Stimulated activated naive CD4-positive, alpha-beta T cell treated with Interleukin-2 at 50 U/mL for 16 hours (primary cell): ENCODE measurements at regions not wholly inside any gene's neighbourhood (a gene's known extent, or its start where the extent isn't known, plus 50 kb on each side); places are given as distances from the start of the nearest gene placed in this dataset.
"Not testable (repeated sequence)": the region's sequence is repeated elsewhere in the genome, so short reads cannot be mapped to it uniquely, and the experiment has no call there.

Experiments
- DNase-seq: peaks from one replicate; lab custom pipeline; 2025; lab: John Stamatoyannopoulos, UW

DNA sequence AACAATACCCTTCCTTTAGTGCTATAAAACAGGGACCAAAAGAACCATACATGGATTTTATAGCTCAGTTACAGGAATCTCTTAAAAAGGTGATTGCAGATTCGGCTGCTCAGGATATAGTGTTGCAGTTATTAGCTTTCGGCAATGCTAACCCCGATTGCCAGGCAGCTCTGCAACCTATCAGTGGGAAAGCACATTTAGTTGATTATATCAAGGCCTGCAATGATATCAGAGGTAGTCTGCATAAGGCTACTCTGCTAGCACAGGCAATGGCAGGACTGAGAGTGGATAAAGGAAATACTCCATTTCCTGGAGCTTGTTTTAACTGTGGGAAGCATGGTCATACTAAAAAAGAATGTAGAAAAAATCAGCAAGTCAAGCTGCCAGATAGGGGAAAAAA is 327.7 kb downstream of the REEP3 start:
- not testable (repeated sequence) for DNase-seq

GRCh38 chr10:63862860-63863259 is 341.7 kb downstream of the REEP3 start:
- DNase-seq: no peak

- DNase-seq: no peak
Measured at GRCh38 chr10:63865210-63865609, 344.0 kb downstream of the REEP3 start.

- peak; percentile 2 for DNase-seq
Measured at GRCh38 chr10:63866075-63866746, 345.0 kb downstream of the REEP3 start.

GRCh38 chr10:63866747-63867140 is 345.5 kb downstream of the REEP3 start:
- DNase-seq: no peak

DNA sequence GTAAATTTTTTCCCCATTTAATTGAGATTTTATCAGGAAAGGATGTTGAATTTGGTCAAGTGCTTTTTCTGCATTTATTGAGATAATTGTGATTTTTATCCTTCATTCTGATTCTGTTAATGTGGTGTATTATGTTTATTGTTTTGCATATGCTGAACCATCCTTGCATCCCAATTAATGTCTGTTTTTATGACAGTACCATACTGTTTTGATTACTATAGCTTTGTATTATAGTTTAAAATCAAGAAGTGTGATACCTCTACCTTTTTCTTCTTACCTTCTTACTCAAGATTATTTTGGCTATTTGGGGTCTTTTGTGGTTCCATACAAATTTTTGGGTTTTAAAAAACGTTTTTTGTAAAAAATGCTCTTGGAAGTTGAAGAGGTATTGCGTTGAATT is 357.2 kb downstream of the REEP3 start:
- no peak for DNase-seq

DNA sequence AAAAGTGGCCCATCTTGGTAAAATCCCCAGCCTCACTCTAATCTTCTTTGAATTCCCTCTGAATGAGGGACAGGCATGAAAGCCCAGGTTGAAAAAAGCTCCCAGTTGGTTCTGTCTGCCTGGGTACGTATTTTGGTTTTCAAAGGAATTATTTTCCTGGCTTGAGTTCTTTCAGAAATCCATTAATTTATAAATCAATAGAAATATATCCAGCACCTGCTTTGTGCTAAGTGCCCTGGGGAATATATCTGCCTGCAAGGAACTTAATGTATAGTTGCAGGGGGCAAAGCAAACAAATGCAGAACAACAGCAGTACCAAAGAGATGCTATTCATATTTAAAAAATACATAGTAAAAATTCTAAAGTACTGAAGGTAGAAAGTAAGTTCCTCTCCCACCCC is 362.7 kb downstream of the REEP3 start:
- no peak for DNase-seq

GRCh38 chr10:63884426-63884825 is 363.2 kb downstream of the REEP3 start:
- no peak for DNase-seq

- DNase-seq: no peak
Measured at GRCh38 chr10:63885156-63885555, 364.0 kb downstream of the REEP3 start.

- DNase-seq: no peak
Measured at GRCh38 chr10:63886281-63887022, 365.3 kb downstream of the REEP3 start.

DNA sequence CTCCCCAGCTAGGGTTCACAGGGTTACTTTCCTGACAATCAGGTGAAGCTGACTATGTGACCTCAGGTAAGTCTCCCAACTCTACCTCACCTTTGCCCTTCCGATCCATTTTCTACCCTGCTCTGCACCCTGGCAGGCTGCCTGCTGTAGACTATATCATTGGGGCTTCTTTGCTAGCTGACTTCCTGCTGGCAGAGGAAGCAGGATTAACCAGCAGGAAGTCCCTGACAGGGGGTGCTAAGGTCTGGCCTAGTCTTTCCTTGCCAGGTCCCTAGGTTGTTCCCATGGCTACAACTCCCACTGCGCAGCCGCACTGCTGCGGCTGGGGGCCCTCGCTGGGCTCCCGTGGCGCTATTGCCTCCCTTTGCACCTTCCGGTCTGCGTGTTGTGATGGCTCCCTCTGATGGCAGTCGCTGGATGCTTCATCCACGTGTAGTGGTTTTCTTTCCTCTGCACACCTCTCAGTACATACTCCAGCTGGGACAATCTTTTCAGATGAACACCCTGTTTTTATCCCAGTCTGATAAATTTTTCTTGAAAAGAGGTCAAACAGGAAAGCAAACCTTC is 365.9 kb downstream of the REEP3 start:
- no peak for DNase-seq

DNA sequence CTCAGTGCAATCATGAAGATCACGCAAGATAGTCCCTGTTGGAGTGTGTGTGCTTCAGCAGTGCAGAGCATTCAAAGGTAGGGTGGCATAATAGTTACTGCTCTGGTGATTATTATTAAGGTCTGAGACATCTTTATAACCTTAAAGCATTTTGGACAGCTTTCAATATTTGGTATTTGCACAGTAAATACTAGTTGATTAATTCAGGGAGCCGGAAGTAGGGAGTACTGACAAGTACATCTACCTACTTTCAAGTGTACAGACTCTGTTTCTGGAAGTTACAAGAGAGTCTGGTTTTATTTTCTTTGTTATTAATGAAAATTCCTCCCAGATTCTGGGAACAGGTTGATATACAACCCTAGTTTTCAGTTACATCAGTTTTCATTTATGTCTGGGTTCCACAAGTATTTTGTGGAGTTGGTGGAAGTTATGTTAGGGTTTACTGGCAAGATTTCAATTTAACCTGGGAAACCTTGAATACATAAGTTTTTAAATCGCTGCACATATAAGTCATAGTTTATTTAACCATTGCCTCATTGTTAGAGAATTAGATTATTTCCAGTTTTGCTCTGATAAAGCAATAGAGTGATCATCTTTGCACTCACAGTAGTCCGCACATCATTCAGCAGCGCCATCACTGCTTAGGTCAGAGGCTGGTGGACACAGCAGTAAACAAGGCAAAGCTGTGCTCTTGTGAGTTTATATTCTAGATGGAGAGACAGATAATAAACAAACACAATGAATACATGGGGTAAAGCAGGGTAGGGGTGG is 366.6 kb downstream of the REEP3 start:
- no peak for DNase-seq

DNA sequence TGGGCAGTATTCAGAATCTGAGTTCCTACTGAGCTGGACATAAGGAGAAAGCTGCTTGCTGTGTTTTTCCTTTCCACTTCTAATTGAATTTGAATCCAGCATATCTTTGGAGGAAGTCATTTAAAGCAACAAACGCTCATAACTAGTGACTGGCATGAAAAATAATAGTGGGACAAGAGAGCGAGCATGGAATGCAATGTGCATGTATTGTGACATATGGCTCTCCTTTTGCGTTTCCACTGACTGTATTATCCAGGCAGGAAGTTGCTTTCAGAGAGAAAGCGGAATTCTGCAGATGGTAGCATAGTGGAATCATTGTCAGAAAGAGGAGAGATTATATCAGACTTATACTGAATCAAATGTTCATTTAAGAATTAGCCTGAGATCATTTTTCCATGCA is 368.6 kb downstream of the REEP3 start:
- no peak for DNase-seq

DNA sequence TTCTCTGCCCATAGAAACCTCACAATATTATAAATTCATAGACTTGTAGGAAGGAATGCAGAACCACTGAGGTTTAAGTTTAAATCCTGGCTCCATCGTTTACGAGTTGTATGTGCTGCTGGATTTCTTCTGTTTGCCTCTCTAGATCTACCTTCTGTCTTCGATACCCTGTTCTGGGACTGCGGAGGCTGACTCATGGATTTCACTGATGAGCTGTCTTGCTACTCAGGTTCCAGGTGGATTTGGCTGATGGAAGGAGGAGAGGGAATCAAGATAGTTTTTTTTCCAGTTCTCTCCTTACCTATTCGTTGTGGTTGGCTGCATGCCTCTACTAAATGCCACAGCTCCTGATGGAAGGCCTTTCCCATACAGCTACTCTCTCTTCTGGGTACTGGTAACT is 375.8 kb downstream of the REEP3 start:
- DNase-seq: no peak

DNA sequence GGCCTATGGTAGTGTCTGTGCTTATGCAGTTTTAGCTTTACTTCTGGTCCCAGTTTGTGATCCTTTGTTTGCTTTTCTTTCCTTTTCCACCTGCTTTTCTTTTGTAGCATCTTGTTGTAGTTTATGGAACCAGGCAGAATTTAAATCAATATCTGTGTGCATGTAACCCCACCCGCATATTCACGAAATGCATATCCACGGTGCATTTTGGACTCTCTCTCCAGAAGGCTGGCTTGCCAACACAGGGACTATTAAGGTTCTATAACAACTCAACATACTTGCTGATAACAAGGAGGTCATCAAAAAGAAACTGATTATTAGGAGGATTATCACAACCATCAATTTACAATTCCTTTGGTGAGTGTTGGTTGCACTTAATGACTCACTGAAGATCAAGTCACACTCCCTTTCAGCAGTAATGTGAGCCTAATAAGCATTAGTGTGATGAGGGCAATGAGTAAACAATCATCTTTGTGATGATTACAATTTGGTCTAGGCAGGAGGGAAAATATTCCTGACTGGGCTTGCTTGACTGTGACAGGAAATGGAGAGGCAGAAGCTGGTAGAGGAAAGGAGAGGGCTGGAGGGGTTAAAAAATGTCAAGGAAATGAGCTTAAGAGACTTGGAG is 378.6 kb downstream of the REEP3 start:
- no peak for DNase-seq

DNA sequence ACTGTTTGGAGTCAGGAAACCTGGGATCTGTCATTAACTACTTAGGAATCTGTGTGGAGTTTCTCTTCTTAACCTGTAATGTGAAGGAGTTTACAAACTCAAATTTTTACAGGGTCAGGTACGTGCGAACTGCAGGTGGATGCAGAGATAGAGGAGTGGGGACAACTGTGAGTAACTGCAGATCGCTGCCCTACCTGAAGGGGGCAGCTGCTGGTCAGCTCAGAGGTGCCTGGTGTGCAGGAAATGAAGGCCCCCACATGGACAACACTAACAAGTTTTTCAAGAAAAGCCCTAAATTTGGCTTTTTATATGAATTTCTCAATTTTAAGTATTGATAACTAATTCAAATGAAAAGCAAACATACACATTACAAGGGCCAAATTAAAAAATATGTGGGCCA is 380.0 kb downstream of the REEP3 start:
- DNase-seq: no peak

GRCh38 chr10:63901881-63902280 is 380.7 kb downstream of the REEP3 start:
- DNase-seq: no peak

GRCh38 chr10:63910806-63911205 is 389.6 kb downstream of the REEP3 start:
- no peak for DNase-seq

DNA sequence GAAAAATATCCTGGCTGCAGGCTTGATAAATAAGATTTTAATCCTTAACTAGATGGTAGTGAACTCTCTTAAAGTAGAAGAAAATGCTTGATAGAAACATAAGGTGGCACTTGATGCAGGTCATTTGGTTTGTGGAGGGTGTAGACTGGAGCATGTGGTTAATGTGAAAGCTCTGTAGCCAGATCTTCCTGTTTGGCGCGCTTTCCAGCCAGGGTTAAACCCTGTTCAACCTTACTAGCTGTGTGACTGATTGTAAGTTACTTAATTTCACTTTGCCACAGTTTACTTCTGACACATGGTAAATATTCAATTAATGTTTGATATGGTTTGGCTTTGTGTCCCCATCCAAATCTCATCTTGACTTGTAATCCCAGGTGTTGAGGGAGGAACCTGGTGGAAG is 394.0 kb downstream of the REEP3 start:
- DNase-seq: no peak

DNA sequence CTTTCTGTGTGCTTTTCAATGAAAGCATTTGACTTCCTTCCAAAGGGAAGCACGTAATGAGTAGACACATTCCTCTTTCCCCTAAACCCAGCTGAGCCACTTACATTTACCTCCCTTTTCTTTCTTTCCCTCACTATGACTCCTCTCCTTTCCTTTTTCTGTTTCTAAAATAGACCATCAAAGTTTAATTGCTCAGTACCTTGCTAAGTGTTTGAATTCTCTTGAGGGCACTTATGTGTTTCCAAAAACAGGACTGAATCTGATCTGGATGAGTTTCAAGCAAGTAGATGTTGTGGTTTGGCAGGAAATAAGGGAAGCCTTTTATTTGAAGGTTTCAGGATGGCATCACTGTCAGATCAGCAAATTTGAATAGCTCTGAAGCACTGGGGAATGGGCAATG is 396.2 kb downstream of the REEP3 start:
- DNase-seq: no peak

DNA sequence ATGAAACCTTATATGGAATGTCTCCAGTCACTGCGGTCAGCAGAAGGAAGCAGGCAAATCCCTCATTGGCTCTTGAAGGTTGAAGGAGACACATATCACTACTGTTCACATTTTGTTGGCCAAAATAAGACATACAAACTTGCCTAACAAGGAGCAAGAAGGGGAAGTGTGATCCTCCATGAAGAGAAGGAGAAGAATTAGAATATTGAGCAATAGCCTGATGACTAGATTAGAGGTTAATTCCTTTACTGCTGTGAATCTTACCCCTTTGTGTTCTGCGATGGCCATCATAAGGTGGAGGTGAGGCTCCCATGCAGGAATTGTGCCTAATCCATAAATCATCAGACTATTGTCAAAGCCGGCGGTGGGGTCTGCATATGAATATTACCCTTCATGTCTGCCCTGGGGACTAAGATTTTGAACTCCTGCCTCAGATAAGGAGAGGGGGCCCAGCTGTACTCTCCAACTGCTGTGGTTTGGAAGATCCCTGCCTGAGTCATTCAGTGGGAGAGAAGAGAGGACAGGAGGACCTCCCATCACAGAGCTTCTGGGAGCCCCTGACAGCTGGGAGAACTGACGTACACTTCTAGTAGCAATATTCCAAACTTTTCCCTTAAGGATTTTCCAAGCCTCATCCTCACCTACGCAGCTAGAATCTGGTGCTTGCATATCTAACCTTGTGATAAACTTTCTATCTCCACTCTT is 398.5 kb downstream of the REEP3 start:
- no peak for DNase-seq

GRCh38 chr10:63920926-63921325 is 399.7 kb downstream of the REEP3 start:
- no peak for DNase-seq
